ENCODE measurements at regions not wholly inside any gene's neighbourhood (a gene's known extent, or its start where the extent isn't known, plus 50 kb on each side); places are given as distances from the start of the nearest gene placed in this dataset.

GRCh38 chr14:82445810-82446570, 912.3 kb upstream of the SEL1L start:
- no peaks in the 10 kb centered on the region for H3K4me1 ChIP-seq
- no peak overlapping the region for H3K4me3 ChIP-seq
- no peaks in the 10 kb centered on the region for H3K27me3 ChIP-seq
- H3K9me3 ChIP-seq: peaks cover 0 to 4% (median 0%) of the 10 kb centered on the region in 4 donors
- 68 to 76% methylated on average over 5 of the region's 5 CpGs for WGBS, 2 donors
- H3K27ac ChIP-seq: no peak overlapping the region
- intact Hi-C loops (cut with DNase I): no loop called here
- no peak for DNase-seq
- TF ChIP-seq POLR2AphosphoS5 (IDR thresholded peaks at IDR 0.05): no peak
- no peak for TF ChIP-seq POLR2A (IDR thresholded peaks at IDR 0.05)
- TF ChIP-seq EP300 (IDR thresholded peaks at IDR 0.05): no peak
- TF ChIP-seq CTCF (IDR thresholded peaks at IDR 0.05): no peak
- no peaks in the 10 kb centered on the region for H3K36me3 ChIP-seq

GRCh38 chr14:82447586-82447985, 913.9 kb upstream of the SEL1L start:
- DNase-seq: no peak
- Histone ChIP-seq H3K4me3 (no peak overlapping the region), H3K9me3 (peaks cover 0 to 4% (median 0%) of the 10 kb centered on the region in 4 donors), H3K27me3 (no peaks in the 10 kb centered on the region), H3K27ac (no peak overlapping the region), H3K4me1 (no peaks in the 10 kb centered on the region), H3K36me3 (no peaks in the 10 kb centered on the region)
- TF ChIP-seq POLR2AphosphoS5 (IDR thresholded peaks at IDR 0.05): no peak
- no peak for TF ChIP-seq CTCF (IDR thresholded peaks at IDR 0.05)
- no peak for TF ChIP-seq POLR2A (IDR thresholded peaks at IDR 0.05)
- no peak for TF ChIP-seq EP300 (IDR thresholded peaks at IDR 0.05)
- WGBS, 2 donors: 55 to 63% methylated on average over 3 of the region's 3 CpGs
- intact Hi-C loops (cut with DNase I): no loop called here

GRCh38 chr14:82449926-82450468, 916.3 kb upstream of the SEL1L start:
- Histone ChIP-seq H3K4me3 (no peak overlapping the region), H3K9me3 (peaks cover 0 to 4% (median 0%) of the 10 kb centered on the region in 4 donors), H3K4me1 (no peaks in the 10 kb centered on the region), H3K27me3 (no peaks in the 10 kb centered on the region), H3K27ac (no peak overlapping the region), H3K36me3 (no peaks in the 10 kb centered on the region)
- DNase-seq: no peak
- WGBS, 2 donors: 77% methylated on average over 5 of the region's 5 CpGs
- intact Hi-C loops (cut with DNase I): no loop called here
- TF ChIP-seq EP300 (IDR thresholded peaks at IDR 0.05): no peak
- TF ChIP-seq POLR2A (IDR thresholded peaks at IDR 0.05): no peak
- no peak for TF ChIP-seq CTCF (IDR thresholded peaks at IDR 0.05)
- no peak for TF ChIP-seq POLR2AphosphoS5 (IDR thresholded peaks at IDR 0.05)

- Histone ChIP-seq H3K27me3 (no peaks in the 10 kb centered on the region), H3K27ac (no peak overlapping the region), H3K9me3 (no peaks in the 10 kb centered on the region), H3K4me1 (no peaks in the 10 kb centered on the region), H3K36me3 (no peaks in the 10 kb centered on the region), H3K4me3 (no peak overlapping the region)
- DNase-seq: no peak
- TF ChIP-seq EP300 (IDR thresholded peaks at IDR 0.05): no peak
- no peak for TF ChIP-seq CTCF (IDR thresholded peaks at IDR 0.05)
- TF ChIP-seq POLR2AphosphoS5 (IDR thresholded peaks at IDR 0.05): no peak
- TF ChIP-seq POLR2A (IDR thresholded peaks at IDR 0.05): no peak
- intact Hi-C loops (cut with DNase I): no loop called here
These were observed 918.0 kb upstream of the SEL1L start for GRCh38 chr14:82451675-82452074.

Data from sigmoid colon (tissue), 6 donors.